Gastroesophageal sphincter (tissue), 4 donors: ENCODE measurements at regions not wholly inside any gene's neighbourhood (a gene's known extent, or its start where the extent isn't known, plus 50 kb on each side); places are given as distances from the start of the nearest gene placed in this dataset.

Source experiments
- ATAC-seq: fragments of 150-250 bp; one replicate; pipeline ENCODE4 v1.9.1; 2016; ENCODE audit warnings: mild to moderate bottlenecking, moderate library complexity
- H3K27ac ChIP-seq, 4 donors: fragments of 200-600 bp; sonication (generic) in 3 of 4; 1 replicate in 3 of 4; 2 replicates in 1 of 4; pipeline ENCODE4 v1.5.1; 2016 to 2019
- H3K27me3 ChIP-seq: fragments of 200-600 bp; sonication (generic); one replicate; pipeline ENCODE4 v1.5.1; 2019
- H3K36me3 ChIP-seq, 2 donors: fragments of 200-600 bp; sonication (generic); one replicate each; pipeline ENCODE4 v1.5.1; 2019; ENCODE audit warnings: control low read depth in 1 of 2
- H3K4me1 ChIP-seq, 3 donors: fragments of 200-600 bp; sonication (generic); 1 replicate in 2 of 3; 2 replicates in 1 of 3; pipeline ENCODE4 v1.5.1; 2016 to 2019; ENCODE audit warnings: control low read depth in 2 of 3
- H3K4me3 ChIP-seq, 2 donors: fragments of 200-600 bp; sonication (generic); one replicate each; pipeline ENCODE4 v1.5.1; 2019; ENCODE audit warnings: mild to moderate bottlenecking in 1 of 2, moderate library complexity in 1 of 2
- H3K9me3 ChIP-seq, 3 donors: fragments of 200-600 bp; sonication (generic); one replicate each; pipeline ENCODE4 v1.5.1; 2017 to 2019; ENCODE audit warnings: control low read depth in 2 of 3
- EP300 ChIP-seq: sonication (generic); formaldehyde crosslinking; IDR thresholded peaks from one replicate; pipeline ENCODE4 v1.6.1; 2017; ENCODE audit warnings: antibody characterized with exemption, mild to moderate bottlenecking
- POLR2A ChIP-seq, 2 donors: fragments of 450-650 bp; IDR thresholded peaks; one replicate each; pipeline ENCODE4 v1.6.1; 2017; ENCODE audit warnings: antibody characterized with exemption in 2 of 2, mild to moderate bottlenecking in 2 of 2, moderate library complexity in 1 of 2
- POLR2AphosphoS5 ChIP-seq: sonication (generic); formaldehyde crosslinking; IDR thresholded peaks from one replicate; pipeline ENCODE4 v1.6.1; 2017; ENCODE audit warnings: antibody characterized with exemption
- WGBS, 2 donors: methylation state at CpG; one replicate each; pipeline ENCODE4 v1.1.5; 2018; ENCODE audit warnings: low coverage in 1 of 2; 5-methylcytosine and 5-hydroxymethylcytosine counted together
- TF ChIP-seq, protein P1 (sequence below), 4 experiments: fragments of 200-600 bp in 2 of 4; fragments of 450-650 bp in 2 of 4; sonication (generic) in 1 of 4; IDR thresholded peaks; one replicate each; pipeline ENCODE4 v1.5.1; 2017 to 2019; ENCODE audit warnings: antibody characterized with exemption in 4 of 4, mild to moderate bottlenecking in 2 of 4, moderate library complexity in 2 of 4

DNA sequence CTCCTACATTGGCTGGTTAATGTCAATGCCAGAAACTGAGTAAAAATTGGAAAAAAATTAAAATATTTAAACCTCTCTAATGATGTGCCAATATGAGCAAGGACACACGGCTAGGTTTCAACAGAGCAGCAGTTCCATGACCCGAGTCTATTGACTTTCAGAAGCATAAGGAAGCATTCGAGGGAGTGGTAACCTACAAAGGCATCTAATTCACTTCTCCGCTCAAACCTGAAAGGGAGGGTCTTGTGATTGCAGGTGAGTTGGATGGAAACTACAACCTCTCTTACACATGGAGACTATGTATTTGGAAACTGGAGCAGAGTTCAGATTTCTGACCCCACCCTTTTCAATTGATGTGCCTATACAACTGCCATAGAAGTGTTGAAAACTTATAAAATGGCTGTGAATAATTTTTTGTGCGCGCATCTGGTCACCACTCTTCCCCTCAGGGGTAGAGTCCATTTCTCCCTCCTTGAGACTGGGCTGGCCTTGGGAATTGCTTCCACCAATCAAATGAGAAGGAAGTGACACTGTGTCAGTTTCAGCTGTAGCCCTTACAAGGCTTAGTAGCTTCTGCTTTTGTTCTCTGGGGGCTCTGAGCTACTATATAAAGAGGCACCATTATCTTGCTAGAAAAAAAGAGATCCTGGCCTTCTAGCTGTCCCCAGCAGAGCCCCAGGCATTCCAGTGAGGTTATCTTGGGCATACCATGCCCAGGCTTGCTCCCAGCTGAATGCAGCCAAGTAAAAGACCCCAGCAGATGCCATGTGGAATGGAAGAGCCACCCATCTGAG is 278.0 kb downstream of the EPHA4 start:
- 87 to 89% methylated on average over 6 of the region's 6 CpGs for WGBS, 2 donors
- no peak for ATAC-seq

DNA sequence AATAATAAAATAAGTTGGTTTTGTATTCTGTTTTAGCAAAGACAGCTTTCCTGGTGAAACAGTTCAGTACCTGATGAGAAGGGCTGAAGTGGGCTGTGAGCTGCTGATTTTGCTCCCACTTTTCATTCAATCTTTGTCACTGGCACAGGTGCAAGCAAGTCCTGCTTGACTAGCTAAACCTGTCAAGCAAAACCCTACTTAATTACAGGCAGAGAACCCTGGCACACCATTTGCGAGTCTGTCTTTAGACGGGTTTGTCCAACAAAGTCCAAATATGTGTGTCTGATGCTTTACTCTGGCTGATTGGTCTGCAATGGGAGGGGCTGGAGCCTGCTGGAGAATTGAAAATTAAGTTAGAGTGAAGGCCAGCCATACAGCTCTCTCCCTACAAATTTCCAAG is 267.2 kb downstream of the EPHA4 start:
- H3K27me3 ChIP-seq: no peaks in the 10 kb centered on the region
- H3K4me1 ChIP-seq: no peaks in the 10 kb centered on the region
- ATAC-seq: no peak
- H3K9me3 ChIP-seq: no peaks in the 10 kb centered on the region
- H3K27ac ChIP-seq: no peak overlapping the region
- TF ChIP-seq POLR2A (IDR thresholded peaks at IDR 0.05): no peak
- TF ChIP-seq, protein P1, sequence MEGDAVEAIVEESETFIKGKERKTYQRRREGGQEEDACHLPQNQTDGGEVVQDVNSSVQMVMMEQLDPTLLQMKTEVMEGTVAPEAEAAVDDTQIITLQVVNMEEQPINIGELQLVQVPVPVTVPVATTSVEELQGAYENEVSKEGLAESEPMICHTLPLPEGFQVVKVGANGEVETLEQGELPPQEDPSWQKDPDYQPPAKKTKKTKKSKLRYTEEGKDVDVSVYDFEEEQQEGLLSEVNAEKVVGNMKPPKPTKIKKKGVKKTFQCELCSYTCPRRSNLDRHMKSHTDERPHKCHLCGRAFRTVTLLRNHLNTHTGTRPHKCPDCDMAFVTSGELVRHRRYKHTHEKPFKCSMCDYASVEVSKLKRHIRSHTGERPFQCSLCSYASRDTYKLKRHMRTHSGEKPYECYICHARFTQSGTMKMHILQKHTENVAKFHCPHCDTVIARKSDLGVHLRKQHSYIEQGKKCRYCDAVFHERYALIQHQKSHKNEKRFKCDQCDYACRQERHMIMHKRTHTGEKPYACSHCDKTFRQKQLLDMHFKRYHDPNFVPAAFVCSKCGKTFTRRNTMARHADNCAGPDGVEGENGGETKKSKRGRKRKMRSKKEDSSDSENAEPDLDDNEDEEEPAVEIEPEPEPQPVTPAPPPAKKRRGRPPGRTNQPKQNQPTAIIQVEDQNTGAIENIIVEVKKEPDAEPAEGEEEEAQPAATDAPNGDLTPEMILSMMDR (IDR thresholded peaks at IDR 0.05): no peak
- TF ChIP-seq POLR2AphosphoS5: no peak
- no peak for TF ChIP-seq EP300
- H3K4me3 ChIP-seq: no peak overlapping the region
- 50 to 63% methylated on average over 1 to 2 of the region's 2 CpGs for WGBS, 2 donors
- H3K36me3 ChIP-seq: no peaks in the 10 kb centered on the region

More for the DNA sequence above, 278.0 kb downstream of the EPHA4 start:
- Histone ChIP-seq H3K36me3 (no peaks in the 10 kb centered on the region), H3K27ac (no peak overlapping the region), H3K4me1 (no peaks in the 10 kb centered on the region), H3K27me3 (no peaks in the 10 kb centered on the region), H3K9me3 (no peaks in the 10 kb centered on the region), H3K4me3 (no peak overlapping the region)
- TF ChIP-seq POLR2A (IDR thresholded peaks at IDR 0.05) (no peak), POLR2AphosphoS5 (no peak), EP300 (no peak)
- TF ChIP-seq, protein P1 (IDR thresholded peaks at IDR 0.05): no peak

DNA sequence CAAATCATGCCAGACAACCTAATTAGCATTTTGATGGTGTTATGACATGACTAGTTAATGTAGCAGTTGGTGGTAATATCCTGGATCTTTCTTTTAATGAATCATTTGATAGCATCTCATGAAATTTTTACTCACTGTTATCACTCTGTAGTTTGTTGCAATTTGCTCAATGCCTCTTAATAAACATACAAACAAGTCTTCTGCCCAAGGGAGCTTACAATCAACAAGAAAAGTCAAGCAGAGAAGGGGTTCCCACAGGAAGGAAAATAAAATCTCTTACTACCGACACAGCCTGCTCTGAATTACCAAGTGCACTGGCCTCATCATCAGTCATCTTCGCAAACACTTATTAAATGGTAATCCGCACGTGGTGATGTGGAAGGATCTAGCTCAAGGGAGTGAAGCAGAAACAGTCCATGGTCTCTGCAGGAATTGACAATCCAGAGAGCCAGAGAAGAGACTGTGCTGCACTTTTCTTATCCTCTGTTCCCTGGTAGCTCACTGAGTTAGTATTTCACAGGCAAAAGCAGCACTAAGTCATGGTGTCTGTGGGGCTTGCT is 263.5 kb downstream of the EPHA4 start:
- ATAC-seq: no peak
- H3K27me3 ChIP-seq: no peaks in the 10 kb centered on the region
- no peak overlapping the region for H3K27ac ChIP-seq
- H3K9me3 ChIP-seq: no peaks in the 10 kb centered on the region
- TF ChIP-seq POLR2AphosphoS5 (no peak), POLR2A (IDR thresholded peaks at IDR 0.05) (no peak), EP300 (no peak)
- TF ChIP-seq, protein P1 (IDR thresholded peaks at IDR 0.05): no peak
- no peaks in the 10 kb centered on the region for H3K36me3 ChIP-seq
- 60 to 67% methylated on average over 1 to 4 of the region's 4 CpGs for WGBS, 2 donors
- no peak overlapping the region for H3K4me3 ChIP-seq
- no peaks in the 10 kb centered on the region for H3K4me1 ChIP-seq

DNA sequence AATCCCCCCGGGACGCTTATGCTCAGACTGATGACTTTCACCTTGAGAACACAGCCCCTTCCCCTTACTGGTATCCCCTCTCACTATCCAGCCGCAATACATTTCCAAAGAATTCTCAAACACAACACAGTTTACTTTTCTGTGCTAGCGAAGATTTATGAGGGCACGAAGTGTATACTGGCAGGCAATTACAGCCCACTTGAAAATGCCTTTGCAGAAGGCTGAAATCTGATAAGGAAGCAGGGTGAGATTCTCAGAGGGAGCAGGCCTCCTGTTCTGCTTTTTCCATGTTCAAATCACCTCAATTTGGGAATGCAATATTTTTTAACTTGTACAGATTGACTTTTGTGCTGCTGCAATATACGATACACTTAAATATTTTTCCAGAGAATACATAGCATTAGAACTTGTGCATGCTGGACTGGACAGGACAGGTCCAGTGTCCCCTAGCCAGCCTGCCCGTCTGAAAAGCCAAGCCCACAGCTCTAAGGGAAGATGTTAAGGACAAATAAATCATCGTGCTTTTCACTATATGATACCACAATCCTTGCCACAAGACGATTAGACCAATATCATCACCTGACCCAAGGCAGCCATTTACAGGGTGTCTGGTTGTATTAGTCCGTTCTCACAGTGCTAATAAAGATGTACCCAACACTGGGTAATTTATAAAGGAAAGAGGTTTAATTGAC is 262.1 kb downstream of the EPHA4 start:
- Histone ChIP-seq H3K27ac (no peak overlapping the region), H3K27me3 (no peaks in the 10 kb centered on the region), H3K9me3 (no peaks in the 10 kb centered on the region), H3K4me1 (no peaks in the 10 kb centered on the region), H3K36me3 (no peaks in the 10 kb centered on the region), H3K4me3 (no peak overlapping the region)
- no peak for ATAC-seq
- TF ChIP-seq POLR2A (IDR thresholded peaks at IDR 0.05) (no peak), POLR2AphosphoS5 (no peak), EP300 (no peak)
- TF ChIP-seq, protein P1 (IDR thresholded peaks at IDR 0.05): no peak
- WGBS, 2 donors: 70 to 81% methylated on average over 9 to 10 of the region's 10 CpGs
